HCT116 (cell line): ENCODE measurements at regions not wholly inside any gene's neighbourhood (a gene's known extent, or its start where the extent isn't known, plus 50 kb on each side); places are given as distances from the start of the nearest gene placed in this dataset.

Experiments
- POLR2A ChIP-seq: IDR thresholded peaks from 2 replicates; pipeline ENCODE4 v1.7.0; 2011; ENCODE audit warnings: borderline replicate concordance; ENCODE audit not compliant: insufficient read depth, insufficient read length; ENCODE audit errors: extremely low read depth
- TF ChIP-seq, protein P1 (sequence below), 3 experiments: fragments of 200-600 bp in 1 of 3; sonication (generic) in 1 of 3; IDR thresholded peaks in 2 of 3; conservative IDR thresholded peaks in 1 of 3; 2 replicates each; pipeline ENCODE4 v1.5.1; 2012 to 2017; ENCODE audit warnings: low read depth in 2 of 3, low read length in 2 of 3, antibody characterized with exemption in 1 of 3, borderline replicate concordance in 1 of 3, control low read depth in 1 of 3, mild to moderate bottlenecking in 1 of 3, mixed read lengths in 1 of 3, mixed run types in 1 of 3, moderate library complexity in 1 of 3; ENCODE audit not compliant: insufficient read depth in 1 of 3

GRCh38 chr21:27545754-27546349 lies 579.0 kb upstream of the ADAMTS5 start:
- TF ChIP-seq POLR2A = no peak
- TF ChIP-seq, protein P1, sequence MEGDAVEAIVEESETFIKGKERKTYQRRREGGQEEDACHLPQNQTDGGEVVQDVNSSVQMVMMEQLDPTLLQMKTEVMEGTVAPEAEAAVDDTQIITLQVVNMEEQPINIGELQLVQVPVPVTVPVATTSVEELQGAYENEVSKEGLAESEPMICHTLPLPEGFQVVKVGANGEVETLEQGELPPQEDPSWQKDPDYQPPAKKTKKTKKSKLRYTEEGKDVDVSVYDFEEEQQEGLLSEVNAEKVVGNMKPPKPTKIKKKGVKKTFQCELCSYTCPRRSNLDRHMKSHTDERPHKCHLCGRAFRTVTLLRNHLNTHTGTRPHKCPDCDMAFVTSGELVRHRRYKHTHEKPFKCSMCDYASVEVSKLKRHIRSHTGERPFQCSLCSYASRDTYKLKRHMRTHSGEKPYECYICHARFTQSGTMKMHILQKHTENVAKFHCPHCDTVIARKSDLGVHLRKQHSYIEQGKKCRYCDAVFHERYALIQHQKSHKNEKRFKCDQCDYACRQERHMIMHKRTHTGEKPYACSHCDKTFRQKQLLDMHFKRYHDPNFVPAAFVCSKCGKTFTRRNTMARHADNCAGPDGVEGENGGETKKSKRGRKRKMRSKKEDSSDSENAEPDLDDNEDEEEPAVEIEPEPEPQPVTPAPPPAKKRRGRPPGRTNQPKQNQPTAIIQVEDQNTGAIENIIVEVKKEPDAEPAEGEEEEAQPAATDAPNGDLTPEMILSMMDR (IDR thresholded peaks at IDR 0.05 in 2 of 3, conservative IDR thresholded peaks at IDR 0.05 in 1 of 3; ENCODE audit: borderline replicate concordance in 1 of 3, insufficient read depth in 1 of 3, low read depth in 2 of 3, low read length in 2 of 3) = no peak
